DOHH2 (cell line): ENCODE measurements at regions not wholly inside any gene's neighbourhood (a gene's known extent, or its start where the extent isn't known, plus 50 kb on each side); places are given as distances from the start of the nearest gene placed in this dataset.
"Not testable (repeated sequence)": the region's sequence is repeated elsewhere in the genome, so short reads cannot be mapped to it uniquely, and the experiment has no call there.

ENCODE experiments used
- H3F3A ChIP-seq: fragments of 200-600 bp; sonication (generic), shearing (Covaris generic); 2 replicates; pipeline ENCODE4 v1.6.0; 2016; ENCODE audit warnings: antibody characterized with exemption, mild to moderate bottlenecking; ENCODE audit not compliant: control insufficient read depth, insufficient read depth
- H3K27ac ChIP-seq: fragments of 200-600 bp; sonication (generic); 2 replicates; pipeline ENCODE4 v1.5.1; 2014; ENCODE audit warnings: low read depth, mild to moderate bottlenecking, low read length, moderate library complexity
- H3K27me3 ChIP-seq: fragments of 200-600 bp; sonication (generic); 2 replicates; pipeline ENCODE4 v1.6.1; 2014; ENCODE audit warnings: mild to moderate bottlenecking, low read length, mixed read lengths; ENCODE audit not compliant: control insufficient read depth
- H3K36me3 ChIP-seq: fragments of 200-600 bp; sonication (generic); 2 replicates; pipeline ENCODE4 v1.6.1; 2014; ENCODE audit warnings: mild to moderate bottlenecking, low read length, moderate library complexity, mixed read lengths; ENCODE audit not compliant: control insufficient read depth
- H3K4me1 ChIP-seq: fragments of 200-600 bp; sonication (generic); 2 replicates; pipeline ENCODE4 v1.6.1; 2014; ENCODE audit warnings: mild to moderate bottlenecking, low read length, mixed read lengths; ENCODE audit not compliant: control insufficient read depth
- H3K4me2 ChIP-seq: fragments of 200-600 bp; sonication (generic); 2 replicates; pipeline ENCODE4 v1.6.0; 2014; ENCODE audit warnings: mild to moderate bottlenecking, low read length, moderate library complexity
- H3K4me3 ChIP-seq: fragments of 200-600 bp; sonication (generic); 2 replicates; pipeline ENCODE4 v1.5.1; 2014; ENCODE audit warnings: mild to moderate bottlenecking, low read length, mixed read lengths
- H3K79me2 ChIP-seq: fragments of 200-600 bp; sonication (generic); 2 replicates; pipeline ENCODE4 v1.6.1; 2014; ENCODE audit warnings: mild to moderate bottlenecking, low read length, mixed read lengths; ENCODE audit not compliant: control insufficient read depth
- H3K9me2 ChIP-seq: fragments of 200-600 bp; sonication (generic); replicated peaks from 2 replicates; pipeline ENCODE4 v1.6.1; 2014; ENCODE audit warnings: mild to moderate bottlenecking, low read length, mixed read lengths; ENCODE audit not compliant: control insufficient read depth
- H3K9me3 ChIP-seq: fragments of 200-600 bp; sonication (generic); 2 replicates; pipeline ENCODE4 v1.6.1; 2014; ENCODE audit warnings: antibody characterized with exemption, low read length, mixed read lengths; ENCODE audit not compliant: control insufficient read depth, insufficient read depth
- H4K20me1 ChIP-seq: fragments of 200-600 bp; sonication (generic); 2 replicates; pipeline ENCODE4 v1.6.0; 2014; ENCODE audit warnings: low read depth, mild to moderate bottlenecking, antibody characterized with exemption, low read length, moderate library complexity; ENCODE audit not compliant: control insufficient read depth, insufficient read depth
- EZH2phosphoT487 ChIP-seq: fragments of 200-600 bp; sonication (generic); IDR thresholded peaks from 2 replicates; pipeline ENCODE4 v1.6.1; 2017; ENCODE audit warnings: borderline replicate concordance, mild to moderate bottlenecking, antibody characterized with exemption, low read length, moderate library complexity, mixed read lengths
- TF ChIP-seq, protein P1 (sequence below): fragments of 200-600 bp; sonication (generic); IDR thresholded peaks from one replicate; pipeline ENCODE4 v1.5.1; 2014; ENCODE audit warnings: antibody characterized with exemption, mild to moderate bottlenecking, low read depth, low read length; ENCODE audit not compliant: poor library complexity, severe bottlenecking

DNA sequence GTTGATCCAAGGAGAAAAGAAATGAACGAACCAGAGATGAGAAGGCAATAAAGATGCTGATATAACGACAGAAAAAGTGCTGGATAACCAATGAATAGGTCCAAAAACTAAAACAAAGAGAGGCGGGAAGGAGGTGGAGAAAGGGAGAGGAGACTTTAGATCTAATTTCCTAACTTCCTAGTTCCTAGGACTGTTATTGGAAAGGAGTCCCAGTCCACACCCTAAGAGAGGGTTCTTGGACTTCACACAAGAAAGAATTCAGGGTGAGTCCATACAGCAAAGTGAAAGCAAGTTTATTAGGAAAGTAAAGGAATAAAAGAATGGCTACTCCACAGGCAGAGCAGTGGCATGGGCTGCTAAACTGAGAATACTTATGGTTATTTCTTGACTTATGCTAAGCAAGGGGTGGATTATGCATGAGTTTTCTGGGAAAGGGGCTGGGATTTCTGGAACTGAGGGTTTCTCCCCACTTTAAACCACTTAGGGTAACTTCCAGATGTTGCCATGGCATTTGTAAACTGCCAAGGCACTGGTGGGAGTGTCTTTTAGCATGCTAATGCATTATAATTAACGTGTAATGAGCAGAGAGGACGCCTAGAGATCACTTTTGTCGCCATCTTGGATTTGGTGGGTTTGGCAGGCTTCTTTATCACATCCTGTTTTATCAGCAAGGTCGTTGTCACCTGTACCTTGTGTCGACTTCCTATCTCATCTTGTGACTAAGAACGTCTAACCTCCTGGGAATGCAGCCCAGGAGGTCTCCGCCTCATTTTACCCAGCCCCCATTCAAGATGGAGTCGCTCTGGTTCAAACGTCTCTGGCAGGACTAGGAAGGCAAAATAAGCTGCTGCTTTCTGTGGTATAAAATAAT, 60.9 kb upstream of the RBM24 start:
- Histone ChIP-seq H3K27me3 (no peaks in the 10 kb centered on the region), H3K4me3 (no peak overlapping the region), H3K9me2 (no peaks in the 10 kb centered on the region), H3K9me3 (no peaks in the 10 kb centered on the region), H3K36me3 (no peaks in the 10 kb centered on the region), H3K79me2 (no peaks in the 10 kb centered on the region), H3F3A (no peaks in the 10 kb centered on the region), H3K4me2 (no peak overlapping the region), H4K20me1 (no peaks in the 10 kb centered on the region), H3K4me1 (no peaks in the 10 kb centered on the region), H3K27ac (no peak overlapping the region)
- TF ChIP-seq, protein P1, sequence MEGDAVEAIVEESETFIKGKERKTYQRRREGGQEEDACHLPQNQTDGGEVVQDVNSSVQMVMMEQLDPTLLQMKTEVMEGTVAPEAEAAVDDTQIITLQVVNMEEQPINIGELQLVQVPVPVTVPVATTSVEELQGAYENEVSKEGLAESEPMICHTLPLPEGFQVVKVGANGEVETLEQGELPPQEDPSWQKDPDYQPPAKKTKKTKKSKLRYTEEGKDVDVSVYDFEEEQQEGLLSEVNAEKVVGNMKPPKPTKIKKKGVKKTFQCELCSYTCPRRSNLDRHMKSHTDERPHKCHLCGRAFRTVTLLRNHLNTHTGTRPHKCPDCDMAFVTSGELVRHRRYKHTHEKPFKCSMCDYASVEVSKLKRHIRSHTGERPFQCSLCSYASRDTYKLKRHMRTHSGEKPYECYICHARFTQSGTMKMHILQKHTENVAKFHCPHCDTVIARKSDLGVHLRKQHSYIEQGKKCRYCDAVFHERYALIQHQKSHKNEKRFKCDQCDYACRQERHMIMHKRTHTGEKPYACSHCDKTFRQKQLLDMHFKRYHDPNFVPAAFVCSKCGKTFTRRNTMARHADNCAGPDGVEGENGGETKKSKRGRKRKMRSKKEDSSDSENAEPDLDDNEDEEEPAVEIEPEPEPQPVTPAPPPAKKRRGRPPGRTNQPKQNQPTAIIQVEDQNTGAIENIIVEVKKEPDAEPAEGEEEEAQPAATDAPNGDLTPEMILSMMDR, result no peak
- TF ChIP-seq EZH2phosphoT487, result no peak

DNA sequence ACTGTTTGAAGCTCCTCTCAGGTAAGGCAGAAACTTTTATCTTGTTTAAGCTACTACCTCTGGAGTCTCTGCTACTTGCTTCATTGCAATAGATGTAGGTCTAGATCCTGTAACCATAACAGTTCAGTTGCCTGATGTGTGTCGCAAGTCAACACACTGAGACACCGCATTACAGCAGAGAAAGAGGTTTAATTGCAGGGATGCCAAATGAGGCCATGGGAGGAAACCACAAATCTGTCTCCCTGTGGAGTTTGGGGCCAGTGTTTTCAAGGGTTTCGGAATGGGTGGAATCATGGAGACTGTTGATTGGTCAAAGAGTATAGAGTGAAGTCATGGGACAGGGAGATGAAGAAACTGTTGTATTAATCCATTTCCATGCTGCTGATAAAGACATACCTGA, 57.1 kb upstream of the RBM24 start:
- no peaks in the 10 kb centered on the region for H3F3A ChIP-seq
- H3K4me1 ChIP-seq, result no peaks in the 10 kb centered on the region
- TF ChIP-seq, protein P1, result no peak
- TF ChIP-seq EZH2phosphoT487, result no peak
- no peaks in the 10 kb centered on the region for H3K79me2 ChIP-seq
- no peaks in the 10 kb centered on the region for H3K9me3 ChIP-seq
- H3K4me3 ChIP-seq, result no peak overlapping the region
- H3K9me2 ChIP-seq, result no peaks in the 10 kb centered on the region
- no peak overlapping the region for H3K4me2 ChIP-seq
- H4K20me1 ChIP-seq, result no peaks in the 10 kb centered on the region
- H3K27me3 ChIP-seq, result no peaks in the 10 kb centered on the region
- H3K27ac ChIP-seq, result no peak overlapping the region
- no peaks in the 10 kb centered on the region for H3K36me3 ChIP-seq

DNA sequence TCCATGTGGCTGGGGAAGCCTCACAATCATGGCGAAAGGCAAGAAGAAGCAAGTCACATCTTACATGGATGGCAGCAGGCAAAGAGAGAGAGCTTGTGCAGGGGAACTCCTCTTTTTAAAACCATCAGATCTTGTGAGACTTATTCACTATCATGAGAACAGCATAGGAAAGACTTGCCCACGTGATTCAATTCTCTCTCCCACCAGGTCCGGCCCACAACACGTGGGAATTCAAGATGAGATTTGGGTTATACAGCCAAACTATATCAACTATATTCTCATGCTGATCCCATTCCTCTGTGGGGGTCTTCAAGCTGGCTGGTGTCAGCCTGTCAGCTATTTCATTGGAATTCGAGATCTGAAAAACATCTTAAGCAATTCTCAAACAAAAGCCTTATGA, 56.7 kb upstream of the RBM24 start:
- not testable (repeated sequence) for H3F3A ChIP-seq, H3K27me3 ChIP-seq, H3K4me1 ChIP-seq, H4K20me1 ChIP-seq, H3K36me3 ChIP-seq, H3K4me2 ChIP-seq, H3K9me2 ChIP-seq, H3K9me3 ChIP-seq, H3K79me2 ChIP-seq, H3K27ac ChIP-seq, H3K4me3 ChIP-seq

DNA sequence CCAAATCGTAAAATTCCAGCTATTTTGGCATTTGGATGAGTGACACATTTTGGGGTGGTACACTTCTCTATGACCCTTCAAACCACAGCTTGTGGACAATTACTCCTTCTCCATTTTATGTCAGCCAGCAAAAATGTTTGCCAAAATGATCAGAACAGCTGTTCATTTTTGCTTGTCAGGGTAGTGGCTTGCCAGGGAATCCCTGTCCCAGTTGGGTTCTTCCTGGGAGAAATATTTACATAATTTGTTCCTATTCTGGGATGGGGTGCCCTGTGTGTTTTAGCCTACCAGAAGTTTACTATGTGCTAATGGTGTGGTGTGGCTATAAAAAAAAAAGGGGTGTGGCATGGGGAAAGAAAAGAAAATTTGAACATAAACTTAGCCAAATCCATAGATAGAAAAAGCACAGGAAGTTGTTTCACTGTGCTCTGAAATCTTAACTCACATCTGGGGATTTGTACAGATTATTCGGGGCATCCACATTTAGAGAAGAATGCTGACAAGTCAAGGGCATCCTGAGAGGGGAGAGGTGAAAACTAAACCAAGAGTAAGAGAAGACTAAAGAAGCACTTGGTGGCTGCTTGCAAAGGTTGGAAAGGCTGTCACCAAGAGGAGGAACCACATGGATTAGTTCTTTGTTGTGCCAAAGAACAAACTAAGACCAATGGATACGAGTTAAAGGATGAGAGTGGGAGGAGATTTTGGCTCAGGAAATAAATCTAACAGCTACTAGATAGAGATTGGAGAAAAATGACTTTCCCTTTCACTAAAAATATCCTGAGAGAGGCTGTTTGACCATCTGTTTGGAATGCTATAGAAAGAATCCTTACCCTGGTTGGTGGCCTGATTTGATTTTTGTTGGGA, 55.2 kb upstream of the RBM24 start:
- H3K4me1 ChIP-seq, result no peaks in the 10 kb centered on the region
- no peaks in the 10 kb centered on the region for H3K36me3 ChIP-seq
- no peaks in the 10 kb centered on the region for H3F3A ChIP-seq
- H3K27ac ChIP-seq, result no peak overlapping the region
- no peaks in the 10 kb centered on the region for H3K9me2 ChIP-seq
- H3K27me3 ChIP-seq, result no peaks in the 10 kb centered on the region
- no peaks in the 10 kb centered on the region for H3K79me2 ChIP-seq
- TF ChIP-seq, protein P1, result no peak
- TF ChIP-seq EZH2phosphoT487, result no peak
- no peak overlapping the region for H3K4me3 ChIP-seq
- H4K20me1 ChIP-seq, result no peaks in the 10 kb centered on the region
- H3K9me3 ChIP-seq, result no peaks in the 10 kb centered on the region; the same call in 1 of the 2 replicates
- H3K4me2 ChIP-seq, result no peak overlapping the region
